AG08396 (cell line): ENCODE measurements at regions not wholly inside any gene's neighbourhood (a gene's known extent, or its start where the extent isn't known, plus 50 kb on each side); places are given as distances from the start of the nearest gene placed in this dataset.
A peak's percentile ranks its signal among the peaks of the same experiment; 100 is the strongest.

Experiments
- DNase-seq: peaks from one replicate; pipeline ENCODE4 v3.0.0; 2012; ENCODE audit warnings: low spot score, mixed read lengths

DNA sequence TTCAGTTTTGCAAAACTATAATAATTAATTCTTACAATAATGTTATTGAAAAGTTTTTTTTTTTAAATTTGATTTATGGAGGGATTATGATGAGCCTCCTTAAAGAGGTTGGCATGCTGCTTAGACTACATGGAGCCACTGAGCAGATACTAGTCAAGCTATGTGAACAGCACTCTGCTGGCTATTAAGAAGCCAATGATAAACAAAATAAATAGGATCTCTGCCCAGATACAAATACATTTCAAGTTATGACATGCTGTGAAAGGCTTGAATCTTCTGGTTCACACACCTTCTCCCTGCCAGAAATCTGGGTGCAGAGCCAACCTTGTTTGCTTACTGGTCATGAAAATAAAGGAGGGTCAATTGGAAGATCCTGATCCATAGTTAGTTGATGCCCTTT is 107.4 kb upstream of the NAV3 start:
- no peak for DNase-seq

DNA sequence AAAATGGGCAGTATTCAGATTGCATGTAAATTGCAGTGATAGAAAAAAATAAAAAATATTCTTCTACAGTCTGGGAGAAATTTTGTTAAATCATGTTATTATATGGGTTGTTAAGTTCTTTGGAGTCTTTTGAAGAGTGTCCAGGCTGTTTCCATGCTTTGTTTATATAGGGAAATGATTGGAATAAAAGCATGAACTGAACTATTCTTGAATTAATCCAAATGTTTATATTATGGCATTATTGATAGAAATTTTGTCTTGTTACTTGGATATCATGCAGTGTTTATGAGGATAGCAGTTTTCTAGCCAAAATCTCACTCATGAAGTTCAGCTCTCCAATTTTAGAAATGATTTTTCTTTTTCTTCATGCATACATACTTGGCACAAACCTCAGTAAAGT is 108.2 kb upstream of the NAV3 start:
- no peak for DNase-seq

DNA sequence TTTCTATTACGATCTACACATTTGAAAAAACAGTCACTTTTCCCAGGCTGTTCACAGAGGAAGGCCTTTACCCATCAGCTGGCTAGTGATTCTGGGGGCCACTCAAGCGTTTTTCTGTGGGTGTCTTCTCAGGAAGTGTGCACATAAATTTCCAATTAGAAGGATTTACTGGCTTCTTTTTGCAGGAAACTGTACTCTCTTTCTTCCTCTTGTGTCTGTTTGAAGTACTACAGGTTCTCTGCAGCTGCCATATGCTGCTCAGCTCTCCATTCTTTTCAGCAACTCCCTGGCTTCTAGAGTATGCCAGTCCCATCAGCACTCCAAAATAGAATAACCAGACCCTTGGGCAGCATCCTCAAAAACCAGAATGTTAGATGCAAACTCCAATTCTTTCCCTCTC is 110.4 kb upstream of the NAV3 start:
- DNase-seq, result no peak

DNA sequence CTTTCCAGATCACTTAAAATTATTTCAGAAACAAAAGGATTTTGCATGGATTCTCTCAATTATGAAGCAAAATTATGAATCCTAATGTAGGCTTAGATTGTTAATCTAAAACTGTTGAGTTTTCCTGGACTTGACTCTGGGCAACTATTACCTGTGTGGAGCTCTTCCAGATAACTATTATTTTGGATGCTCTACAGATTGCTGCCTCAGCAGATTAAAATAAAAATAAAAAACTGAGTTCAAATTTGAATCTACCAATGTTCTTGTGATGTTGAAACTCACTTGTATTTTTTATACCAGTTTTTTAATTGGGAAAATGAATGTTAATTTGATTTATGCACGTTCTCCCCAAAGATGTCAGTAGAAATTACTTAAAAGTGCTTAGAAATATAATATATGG is 120.5 kb upstream of the NAV3 start:
- DNase-seq, result no peak

DNA sequence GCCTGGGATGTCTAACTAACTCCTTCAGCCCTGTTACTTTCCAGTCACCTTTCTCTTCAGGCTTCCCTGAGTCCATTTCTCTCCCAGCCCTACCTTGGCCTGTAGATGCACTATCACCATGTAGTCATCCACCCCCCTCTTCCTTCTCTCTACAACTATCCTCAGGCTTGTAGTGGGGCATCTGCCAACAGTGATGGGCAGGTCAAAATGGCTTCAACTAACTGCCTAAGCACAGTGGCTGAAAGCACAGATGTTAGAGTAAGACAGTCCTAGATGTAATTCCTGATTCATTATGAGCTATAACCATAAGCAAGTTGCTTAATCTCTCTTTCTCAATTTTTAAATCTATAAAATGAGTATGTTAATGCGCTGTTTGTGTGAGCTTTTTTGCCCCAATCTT is 133.6 kb upstream of the NAV3 start:
- no peak for DNase-seq

DNA sequence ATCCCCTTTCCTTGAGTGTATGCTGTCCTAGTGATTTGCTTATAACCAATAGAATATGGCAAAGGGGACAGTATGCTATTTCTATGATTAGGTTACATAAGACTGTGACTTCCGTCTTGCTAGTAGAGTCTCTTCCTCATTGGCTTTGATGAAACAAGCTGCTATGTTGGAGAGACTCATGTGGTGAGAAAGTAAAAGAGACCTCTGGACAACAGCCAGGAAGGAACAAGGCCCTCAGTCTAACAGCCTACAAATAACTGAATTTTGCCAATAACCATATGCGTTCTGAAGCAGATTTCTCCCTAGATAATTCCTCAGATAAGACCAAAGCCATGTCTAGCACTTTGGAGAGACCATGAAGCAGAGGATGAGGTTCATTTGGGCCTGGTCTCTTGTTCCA is 134.5 kb upstream of the NAV3 start:
- DNase-seq, result no peak

DNA sequence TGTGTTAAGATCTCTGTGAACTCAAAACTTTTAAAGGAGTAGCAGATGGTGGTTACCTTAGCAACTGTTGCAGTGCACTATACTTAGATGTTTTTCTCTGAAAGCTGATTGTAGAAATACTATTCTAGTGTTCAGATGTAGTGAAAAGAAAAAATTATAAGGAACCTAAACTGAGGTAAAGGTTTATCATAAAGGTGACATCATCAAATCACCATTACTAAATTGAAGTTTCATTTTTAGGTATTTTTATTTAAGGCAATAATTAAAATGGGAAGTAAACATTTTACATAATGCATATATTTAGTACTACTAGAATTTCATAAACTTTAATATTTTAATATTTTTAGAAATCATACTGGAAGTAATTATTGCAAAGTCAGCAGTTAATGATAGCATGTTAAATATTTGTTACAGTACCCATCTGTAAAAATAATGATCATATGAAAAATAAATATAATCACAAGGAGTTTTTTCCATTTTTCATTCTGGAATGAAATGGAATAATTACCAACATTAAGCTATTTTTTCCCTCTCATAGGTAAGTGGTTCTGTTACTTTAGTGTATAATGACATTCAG is 141.1 kb upstream of the NAV3 start:
- DNase-seq, result no peak

DNA sequence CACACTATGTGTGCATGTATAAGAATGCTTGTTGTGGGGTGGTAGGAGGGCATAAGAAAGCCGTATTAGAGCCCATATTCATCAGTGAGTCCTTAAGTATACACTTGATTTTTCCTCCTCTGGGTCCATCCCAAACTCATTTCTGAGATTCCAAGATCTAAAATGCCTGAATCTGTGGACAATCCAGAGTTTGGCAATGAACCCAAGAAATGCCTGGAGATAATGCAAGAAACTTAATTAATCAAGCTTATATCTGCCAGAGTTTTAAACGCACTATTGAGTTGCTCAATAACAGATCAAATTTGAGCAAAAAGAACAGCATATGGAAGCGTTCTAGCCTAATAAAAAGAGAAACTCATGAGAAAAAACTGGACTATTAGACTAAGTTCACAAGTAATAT is 143.4 kb upstream of the NAV3 start:
- DNase-seq, result no peak

DNA sequence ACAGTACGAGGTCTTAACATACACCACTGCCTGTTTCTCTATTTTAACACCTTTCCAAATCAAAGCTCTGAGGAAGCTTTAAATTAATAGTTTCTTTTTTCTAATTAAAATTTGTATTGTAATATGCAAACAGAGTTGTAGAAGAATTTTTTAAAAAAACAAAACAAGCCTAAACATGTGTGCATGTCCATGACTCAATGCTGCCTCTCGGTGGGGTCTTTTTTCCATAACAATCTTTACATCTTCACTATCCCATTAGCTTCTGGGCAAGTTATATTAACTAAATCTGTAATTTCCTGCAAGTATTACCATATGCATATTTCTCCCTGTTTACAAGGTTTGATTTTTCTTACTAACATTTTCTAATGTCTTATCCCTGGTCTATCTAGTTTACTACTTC is 143.9 kb upstream of the NAV3 start:
- no peak for DNase-seq

DNA sequence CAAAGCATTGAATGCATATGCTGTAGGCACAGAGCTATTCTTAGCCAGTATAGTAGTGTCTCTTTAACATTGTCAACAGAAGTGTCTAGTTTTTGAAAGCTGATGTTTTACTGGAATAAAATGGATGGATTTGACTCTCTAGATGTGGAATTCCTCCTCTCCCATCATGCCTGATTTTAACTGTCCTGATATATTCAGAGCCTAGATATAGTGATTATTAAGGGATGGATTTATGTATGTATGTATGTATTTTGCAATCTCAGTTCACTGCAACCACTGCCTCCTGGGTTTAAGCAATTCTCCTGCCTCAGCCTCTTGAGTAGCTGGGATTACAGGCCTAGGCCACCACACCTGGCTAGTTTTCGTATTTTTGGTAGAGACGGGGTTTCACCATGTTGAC is 144.8 kb upstream of the NAV3 start:
- DNase-seq, result no peak

DNA sequence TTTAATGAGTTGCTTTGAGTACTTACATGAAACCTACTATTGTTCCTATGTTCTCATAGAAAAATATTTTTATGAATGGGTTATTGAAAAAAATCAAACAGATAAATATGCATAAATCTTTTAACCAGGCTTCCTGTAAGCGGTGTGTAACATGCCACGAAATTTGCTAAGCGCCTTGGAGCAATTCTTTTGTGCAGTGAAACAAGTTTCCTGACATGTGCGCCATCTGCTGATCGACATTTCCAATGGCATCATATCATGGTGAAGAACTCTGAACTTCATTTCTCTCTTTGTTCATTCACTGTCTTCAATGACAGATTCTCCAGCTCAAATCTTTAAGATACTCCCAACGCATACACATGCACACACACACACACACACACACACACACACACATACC is 145.6 kb upstream of the NAV3 start:
- DNase-seq, result peak; percentile 48

DNA sequence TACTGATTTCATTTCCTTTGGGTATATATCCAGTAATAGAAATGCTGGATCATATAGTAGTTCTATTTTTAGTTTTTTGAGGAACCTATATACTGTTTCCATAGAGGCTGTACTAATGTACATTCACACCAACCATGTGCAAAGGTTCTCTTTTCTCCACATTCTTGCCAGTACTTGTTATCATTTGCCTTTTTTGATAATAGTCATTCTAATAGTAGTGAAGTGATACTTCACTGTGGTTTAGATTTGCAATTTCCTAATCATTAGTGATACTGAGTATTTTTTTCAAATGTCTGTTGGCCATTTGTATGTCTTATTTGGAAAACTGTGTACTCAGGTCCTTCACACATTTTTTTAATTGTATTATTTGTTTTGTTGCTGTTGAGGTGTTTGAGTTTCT is 148.2 kb upstream of the NAV3 start:
- no peak for DNase-seq

DNA sequence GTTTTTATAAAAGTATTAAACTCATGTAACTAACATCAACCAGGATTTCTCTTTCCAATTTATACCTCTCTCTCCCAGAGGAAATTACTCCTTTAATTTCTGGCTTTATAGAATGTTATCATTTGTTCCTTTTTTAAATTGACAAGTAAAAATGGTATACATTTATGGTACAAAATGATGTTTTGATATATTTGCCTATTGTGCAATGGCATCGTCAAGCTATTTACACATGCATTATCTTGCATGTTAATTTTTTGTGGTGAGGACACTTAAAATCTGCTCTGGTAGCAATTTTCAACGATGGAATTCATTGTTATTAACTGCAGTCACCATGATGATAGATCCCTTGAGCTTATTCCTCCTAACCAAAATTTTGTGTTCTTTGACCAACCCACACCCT is 149.0 kb upstream of the NAV3 start:
- DNase-seq, result no peak

DNA sequence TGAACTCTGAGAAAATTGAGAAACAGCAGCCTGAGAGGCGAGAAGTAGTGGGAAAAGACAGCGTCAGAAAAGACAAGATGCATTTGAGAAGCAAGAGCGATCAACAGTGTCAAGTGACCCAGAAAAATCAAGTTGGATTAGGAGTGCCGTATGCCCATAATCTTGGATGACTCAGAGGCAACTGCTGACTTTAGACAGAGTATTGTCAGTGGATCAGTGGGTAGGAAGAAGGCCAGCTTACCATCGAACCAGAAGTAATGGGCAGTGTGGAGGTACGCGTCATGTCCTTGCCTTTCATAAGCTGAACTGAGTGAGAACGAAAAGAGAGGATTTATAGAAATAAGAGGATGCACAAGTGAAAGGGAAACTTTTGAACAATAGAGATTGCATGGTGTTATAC is 151.0 kb upstream of the NAV3 start:
- DNase-seq, result no peak

DNA sequence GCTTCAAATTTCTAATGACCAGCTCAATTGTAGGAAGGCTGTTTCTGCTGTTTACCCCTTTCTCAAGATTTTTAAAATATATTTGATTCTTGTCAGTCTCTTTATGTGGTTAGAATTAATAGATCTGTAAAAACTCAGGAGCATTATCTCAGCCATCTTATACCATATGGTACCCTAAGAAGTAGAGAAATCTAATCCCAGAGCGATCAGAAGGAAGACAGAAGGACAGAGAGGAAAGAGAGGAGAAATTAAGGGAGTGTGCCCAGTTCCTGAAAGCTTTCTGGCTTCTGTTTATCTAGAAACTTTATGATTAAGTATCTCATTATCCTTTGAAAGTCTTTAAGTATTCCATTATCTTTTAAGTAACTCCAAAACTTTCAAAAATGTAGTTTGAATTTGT is 152.1 kb upstream of the NAV3 start:
- no peak for DNase-seq

DNA sequence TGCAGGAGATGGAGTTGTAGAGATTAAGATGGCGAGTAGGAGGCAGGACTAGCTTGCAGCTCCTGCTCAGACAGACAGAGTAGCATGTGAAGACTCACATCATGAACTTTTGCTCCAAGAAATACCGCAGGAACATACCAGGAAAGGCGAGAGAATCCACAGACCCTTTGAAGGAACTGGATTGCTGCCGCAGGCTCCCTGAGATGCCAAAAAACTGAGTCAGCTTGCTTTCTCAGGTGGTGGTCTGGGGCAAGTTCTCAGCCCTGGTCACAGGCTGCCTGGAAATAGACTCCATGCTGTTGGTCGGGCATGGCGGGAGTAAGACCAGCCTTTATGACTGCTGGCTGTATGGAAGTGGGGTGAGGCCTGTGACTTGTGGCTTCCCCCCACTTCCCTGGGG is 163.6 kb upstream of the NAV3 start:
- DNase-seq, result no peak

DNA sequence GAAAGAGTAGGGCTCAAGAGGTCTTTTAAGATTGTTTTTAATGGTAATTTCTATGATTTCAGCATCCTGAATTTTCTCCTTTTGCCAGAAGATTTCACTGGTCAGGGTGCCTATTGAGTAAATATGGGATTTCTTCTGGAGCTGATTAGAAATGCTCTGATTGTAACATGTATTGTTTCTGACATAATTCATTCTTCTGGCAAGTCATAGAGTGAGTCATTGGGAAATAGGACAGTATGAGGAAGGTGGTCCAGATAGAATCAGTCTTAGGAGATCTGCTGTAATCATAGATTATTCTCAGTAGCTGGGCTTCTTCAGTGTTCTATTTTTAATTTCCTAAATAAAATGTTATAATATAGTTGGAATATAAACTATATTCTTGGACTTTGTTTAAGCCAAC is 182.0 kb upstream of the NAV3 start:
- DNase-seq, result no peak

DNA sequence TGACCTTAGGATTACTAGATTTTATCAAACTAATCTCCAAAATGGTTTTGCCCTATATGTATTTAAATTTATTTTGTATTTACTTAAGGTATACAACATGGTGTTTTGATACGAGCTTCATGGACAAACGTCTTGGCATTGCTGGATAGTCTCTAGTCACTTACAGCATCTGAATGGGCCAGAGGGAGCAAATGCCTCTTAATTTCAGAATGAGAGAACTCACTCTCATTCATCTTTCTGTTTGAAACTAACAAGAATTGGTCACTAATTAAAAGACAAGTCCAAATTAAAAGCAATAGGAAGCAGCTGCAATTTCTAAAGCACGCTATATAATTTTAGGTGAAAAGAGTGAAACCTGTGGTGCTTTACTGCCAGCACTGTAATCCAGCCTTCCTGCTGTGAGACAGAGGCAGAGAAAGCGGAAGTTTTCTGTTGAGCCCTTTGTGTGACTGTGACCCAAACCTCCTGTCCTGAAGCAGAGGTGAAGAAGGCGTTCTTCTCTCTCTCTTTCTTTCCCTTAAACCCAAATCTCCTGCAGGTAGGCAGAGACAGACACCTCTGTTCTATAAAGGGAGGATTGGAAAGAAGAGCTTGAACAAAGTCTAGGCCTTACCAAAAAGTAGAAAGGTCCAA is 184.6 kb upstream of the NAV3 start:
- DNase-seq, result no peak

DNA sequence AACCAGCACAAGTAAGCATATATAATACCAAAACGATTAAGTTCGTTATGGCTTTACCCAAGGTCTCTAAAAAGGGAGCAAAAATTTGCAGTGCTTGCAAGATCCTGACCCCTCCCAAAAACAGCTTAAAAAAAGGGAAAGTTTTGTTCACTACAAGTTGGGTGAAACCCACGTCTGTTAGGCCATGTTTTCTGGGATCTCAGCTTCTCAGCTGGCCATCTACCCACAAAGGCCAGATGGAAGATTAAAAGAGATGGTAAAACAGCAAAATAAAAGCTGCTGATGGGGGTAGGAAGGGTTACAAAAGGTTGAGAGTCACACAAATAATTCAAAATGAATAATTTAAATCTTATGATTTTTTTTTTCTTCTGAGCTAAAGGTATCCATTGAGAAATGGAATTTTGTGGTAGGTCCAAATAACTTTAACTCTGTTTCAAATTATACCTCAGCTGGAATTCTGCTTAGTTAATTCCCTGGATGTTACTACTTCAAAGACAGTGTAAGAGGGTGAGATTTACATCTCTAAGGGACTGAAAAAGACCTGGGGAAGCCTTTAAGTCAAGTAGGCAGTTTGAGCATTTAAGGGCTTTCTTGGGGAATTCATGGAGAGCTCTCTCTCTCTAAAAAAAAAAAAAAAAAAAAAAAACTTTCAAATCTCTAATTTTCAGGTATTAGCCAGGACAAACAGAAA is 185.6 kb upstream of the NAV3 start:
- DNase-seq, result no peak

DNA sequence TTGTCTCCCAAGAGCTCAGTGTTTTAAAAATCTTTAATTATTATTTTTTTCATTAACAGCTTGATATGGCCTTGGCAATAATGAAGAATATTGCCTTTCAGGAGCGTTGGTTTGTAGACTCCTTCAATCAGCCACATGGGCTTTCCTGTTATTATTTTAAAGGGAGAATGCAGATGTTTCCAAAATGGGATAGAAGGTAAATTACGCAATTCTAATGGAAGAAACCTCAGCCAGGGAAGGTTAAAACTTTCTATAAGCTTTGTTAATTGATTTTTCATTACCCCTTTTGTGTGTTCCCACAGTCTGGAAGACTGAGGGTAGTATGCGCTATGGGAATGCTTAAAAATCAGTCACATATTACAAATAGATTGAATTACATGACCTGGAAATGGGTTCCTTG is 188.4 kb upstream of the NAV3 start:
- no peak for DNase-seq

DNA sequence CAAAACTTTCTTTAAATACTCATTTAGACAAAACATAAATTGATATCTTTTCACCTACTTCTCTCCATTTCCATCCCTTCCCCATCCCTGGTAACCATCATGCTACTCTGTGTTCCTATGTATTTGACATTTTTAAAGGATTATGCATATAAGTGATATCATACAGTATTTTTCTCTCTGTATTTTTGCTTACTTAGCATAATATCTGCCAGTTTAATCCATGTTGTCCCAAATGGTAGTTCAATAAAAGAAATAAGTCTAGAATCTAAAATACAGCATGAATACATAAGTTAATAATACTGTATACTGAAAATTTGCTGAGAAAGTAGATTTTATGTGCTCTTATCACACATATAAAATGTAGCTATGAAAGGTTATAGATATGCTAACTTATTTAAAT is 190.3 kb upstream of the NAV3 start:
- no peak for DNase-seq

DNA sequence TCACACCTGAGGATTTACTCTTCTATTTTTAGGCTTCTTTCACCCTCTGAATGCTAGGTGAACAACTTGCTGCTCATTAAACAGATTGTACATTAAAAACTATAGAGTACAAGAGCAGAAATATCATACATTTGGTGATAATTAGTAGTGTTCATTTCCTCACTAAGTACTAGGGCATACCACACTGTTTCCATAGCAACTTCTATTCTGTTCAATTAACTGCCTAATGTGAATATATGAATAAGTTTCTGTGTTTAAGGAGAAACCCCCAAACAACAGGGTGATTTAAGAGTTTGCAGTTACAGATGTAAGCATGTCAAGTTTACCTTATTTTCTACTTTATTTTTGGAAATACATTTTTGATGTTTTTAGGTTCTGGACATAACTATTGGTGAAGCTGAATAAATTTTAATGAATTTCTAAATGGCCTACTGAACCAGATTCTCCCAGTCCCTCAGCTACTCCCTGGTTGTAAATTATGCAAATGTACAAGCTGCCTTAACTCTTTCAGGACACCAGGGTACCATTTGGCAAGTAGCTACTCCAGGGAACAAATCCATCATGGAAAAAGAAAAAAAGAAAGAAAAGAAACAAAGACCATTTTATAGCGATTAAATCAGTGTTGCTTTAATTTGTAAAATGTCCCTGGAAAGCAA is 199.8 kb upstream of the NAV3 start:
- no peak for DNase-seq

DNA sequence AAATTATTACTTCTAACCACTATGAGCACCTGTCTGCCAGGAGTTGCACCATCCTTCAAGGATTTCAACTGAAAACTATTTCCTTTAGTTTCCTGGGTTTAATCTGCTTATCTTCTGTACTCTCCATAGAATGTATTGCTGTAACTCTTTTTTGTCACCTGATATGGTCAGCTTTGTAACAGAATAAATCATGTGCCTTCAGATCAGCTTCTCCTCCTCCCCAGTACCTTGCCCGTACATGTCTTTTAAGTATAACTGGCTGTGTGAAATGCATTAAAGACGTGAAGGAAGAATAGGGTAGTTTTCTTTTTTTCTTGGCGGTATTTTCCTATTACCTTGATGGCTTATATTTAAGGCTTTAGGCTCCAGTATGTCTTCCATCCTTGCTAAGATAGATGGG is 200.3 kb upstream of the NAV3 start:
- no peak for DNase-seq

DNA sequence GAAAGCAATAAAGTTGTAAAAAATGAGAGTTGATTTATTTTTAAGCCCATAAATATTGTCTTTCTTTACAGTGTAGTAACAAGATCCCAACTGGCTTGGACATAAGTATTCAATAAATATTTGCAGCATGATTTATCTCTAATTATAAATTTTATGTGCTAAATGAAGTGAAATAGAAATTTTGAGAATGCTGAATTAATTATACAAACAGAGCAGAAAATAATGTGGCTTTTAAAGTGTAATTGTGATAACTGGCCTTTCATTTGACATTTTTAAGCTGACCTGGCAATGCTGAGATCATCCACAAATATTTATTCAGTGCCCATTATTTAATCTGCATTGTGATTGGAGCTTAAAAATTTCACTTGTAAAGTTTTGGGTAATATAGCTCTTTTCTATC is 201.6 kb upstream of the NAV3 start:
- DNase-seq, result no peak
